H1 (cell line): ENCODE measurements at regions not wholly inside any gene's neighbourhood (a gene's known extent, or its start where the extent isn't known, plus 50 kb on each side); places are given as distances from the start of the nearest gene placed in this dataset.
"Not testable (repeated sequence)": the region's sequence is repeated elsewhere in the genome, so short reads cannot be mapped to it uniquely, and the experiment has no call there.

ENCODE experiments used
- CTCF ChIA-PET: fragments of 300-600 bp; sonication (Branson Sonifier 250); formaldehyde crosslinking; loops from one replicate; lab custom pipeline; 2021; ENCODE audit not compliant: partially characterized antibody; lab: Charles Lee
- POLR2A ChIA-PET: fragments of 300-600 bp; sonication (Branson Sonifier 250); formaldehyde crosslinking; loops from one replicate; lab custom pipeline; 2021; ENCODE audit warnings: inconsistent platforms; ENCODE audit not compliant: partially characterized antibody; lab: Charles Lee
- DNase-seq, 2 experiments: peaks; one replicate each; pipeline versions ENCODE4 v3.0.0 to v3.0.0-alpha.2; 2010 to 2022; ENCODE audit warnings: low spot score in 2 of 2, low read depth in 1 of 2, mixed read lengths in 1 of 2
- FAIRE-seq: peaks from 2 replicates; lab custom pipeline; 2011; peaks lifted over from hg19 to GRCh38; lab: Jason Lieb, UNC
- H2AFZ ChIP-seq: 2 replicates; pipeline ENCODE4 v1.8.1; 2012; ENCODE audit warnings: low read length, inconsistent platforms
- H2AK5ac ChIP-seq: 2 replicates; pipeline ENCODE4 v1.6.1; 2013; ENCODE audit warnings: low read depth, low read length
- H2BK120ac ChIP-seq: replicated peaks from 2 replicates; pipeline ENCODE3; 2013; ENCODE audit warnings: low read depth, low read length, inconsistent platforms
- H2BK12ac ChIP-seq: 2 replicates; pipeline ENCODE4 v1.6.1; 2013; ENCODE audit warnings: low read depth, low read length
- H2BK15ac ChIP-seq: 2 replicates; pipeline ENCODE4 v1.6.1; 2013; ENCODE audit warnings: low read length
- H2BK20ac ChIP-seq: 2 replicates; pipeline ENCODE4 v1.6.1; 2013; ENCODE audit warnings: low read length
- H2BK5ac ChIP-seq: 2 replicates; pipeline ENCODE4 v1.6.1; 2013; ENCODE audit warnings: low read depth, low read length
- H3K14ac ChIP-seq: 2 replicates; pipeline ENCODE4 v1.6.1; 2013; ENCODE audit warnings: inconsistent platforms; ENCODE audit not compliant: insufficient read length
- H3K18ac ChIP-seq: 2 replicates; pipeline ENCODE4 v1.6.1; 2013; ENCODE audit warnings: low read length; ENCODE audit errors: extremely low read depth
- H3K23ac ChIP-seq: 2 replicates; pipeline ENCODE4 v1.6.1; 2013; ENCODE audit warnings: inconsistent platforms; ENCODE audit not compliant: insufficient read length
- H3K23me2 ChIP-seq: 2 replicates; pipeline ENCODE4 v1.6.1; 2013; ENCODE audit warnings: low read depth, low read length
- H3K27ac ChIP-seq: 2 replicates; pipeline ENCODE4 v1.6.1; 2011; ENCODE audit warnings: low read depth, low read length, inconsistent platforms
- H3K27me3 ChIP-seq, 4 experiments: replicated peaks in 1 of 4; 1 replicate in 1 of 4; 2 replicates in 3 of 4; pipeline versions ENCODE4 v1.6.1 to v1.8.1; 2011 to 2013; ENCODE audit warnings: low read length in 3 of 4, mild to moderate bottlenecking in 3 of 4, inconsistent platforms in 2 of 4, mixed read lengths in 2 of 4, moderate library complexity in 1 of 4; ENCODE audit not compliant: control insufficient read depth in 3 of 4, insufficient read depth in 3 of 4; ENCODE audit errors: extremely low read depth in 1 of 4
- H3K36me3 ChIP-seq, 4 experiments: 2 replicates each; pipeline versions ENCODE4 v1.6.1 to v1.8.1; 2011 to 2013; ENCODE audit warnings: mild to moderate bottlenecking in 4 of 4, low read length in 3 of 4, moderate library complexity in 2 of 4, control low read depth in 1 of 4, inconsistent platforms in 1 of 4; ENCODE audit not compliant: insufficient read depth in 4 of 4, control insufficient read depth in 2 of 4
- H3K4ac ChIP-seq: replicated peaks from 2 replicates; pipeline ENCODE3; 2013; ENCODE audit warnings: low read length, low read depth, mixed read lengths, inconsistent platforms; ENCODE audit not compliant: insufficient read length
- H3K4me1 ChIP-seq, 4 experiments: replicated peaks in 1 of 4; 1 replicate in 1 of 4; 2 replicates in 3 of 4; pipeline versions ENCODE4 v1.6.1 to v1.8.1; 2011 to 2013; ENCODE audit warnings: low read length in 3 of 4, inconsistent platforms in 2 of 4, mixed read lengths in 1 of 4; ENCODE audit not compliant: insufficient read depth in 4 of 4, control insufficient read depth in 3 of 4
- H3K4me2 ChIP-seq, 2 experiments: 2 replicates each; pipeline versions ENCODE4 v1.6.1 to v1.8.1; 2011 to 2013; ENCODE audit warnings: low read depth in 2 of 2, low read length in 2 of 2, control low read depth in 1 of 2, inconsistent platforms in 1 of 2, mild to moderate bottlenecking in 1 of 2; ENCODE audit not compliant: insufficient read depth in 1 of 2
- H3K4me3 ChIP-seq, 4 experiments: fragments of 200-600, 300-600 bp in 1 of 4; sonication (generic), shearing (Covaris generic), sonication (Bioruptor Twin) in 1 of 4; 2 replicates each; pipeline versions ENCODE4 v1.5.1 to v1.8.1; 2011 to 2016; ENCODE audit warnings: low read length in 4 of 4, low read depth in 3 of 4, control low read depth in 2 of 4, inconsistent platforms in 2 of 4, mild to moderate bottlenecking in 2 of 4, mixed read lengths in 1 of 4, moderate library complexity in 1 of 4; ENCODE audit not compliant: insufficient read depth in 2 of 4; ENCODE audit errors: extremely low read depth in 1 of 4
- H3K56ac ChIP-seq: replicated peaks from 2 replicates; pipeline ENCODE3; 2013; ENCODE audit warnings: low read depth, mild to moderate bottlenecking, mixed read lengths, low read length, inconsistent platforms; ENCODE audit not compliant: insufficient read length
- H3K79me1 ChIP-seq: 2 replicates; pipeline ENCODE4 v1.6.1; 2013; ENCODE audit warnings: low read depth, low read length, control low read depth
- H3K79me2 ChIP-seq, 2 experiments: 2 replicates each; pipeline versions ENCODE4 v1.6.1 to v1.8.1; 2012 to 2013; ENCODE audit warnings: low read length in 2 of 2, mild to moderate bottlenecking in 2 of 2, inconsistent platforms in 1 of 2; ENCODE audit not compliant: insufficient read depth in 2 of 2, control insufficient read depth in 1 of 2
- H3K9ac ChIP-seq, 4 experiments: replicated peaks in 1 of 4; 1 replicate in 1 of 4; 2 replicates in 3 of 4; pipeline versions ENCODE4 v1.6.1 to v1.8.1; 2011 to 2013; ENCODE audit warnings: low read depth in 3 of 4, low read length in 3 of 4, control low read depth in 2 of 4, mild to moderate bottlenecking in 2 of 4, moderate library complexity in 2 of 4, inconsistent platforms in 1 of 4; ENCODE audit errors: extremely low read depth in 1 of 4
- H3K9me3 ChIP-seq, 2 experiments: 2 replicates each; pipeline versions ENCODE4 v1.6.1 to v1.8.1; 2012 to 2013; ENCODE audit warnings: mild to moderate bottlenecking in 2 of 2, moderate library complexity in 2 of 2, control low read depth in 1 of 2, inconsistent platforms in 1 of 2, low read depth in 1 of 2, low read length in 1 of 2, mixed read lengths in 1 of 2; ENCODE audit not compliant: insufficient read depth in 2 of 2
- H4K20me1 ChIP-seq, 2 experiments: replicated peaks in 1 of 2; 2 replicates each; pipeline versions ENCODE3 to v1.8.1; 2011 to 2013; ENCODE audit warnings: inconsistent platforms in 2 of 2, low read length in 2 of 2, mild to moderate bottlenecking in 1 of 2; ENCODE audit not compliant: insufficient read depth in 2 of 2, control insufficient read depth in 1 of 2
- H4K5ac ChIP-seq: 2 replicates; pipeline ENCODE4 v1.6.1; 2013; ENCODE audit warnings: low read length, low read depth, mixed read lengths, inconsistent platforms; ENCODE audit not compliant: insufficient read length
- H4K8ac ChIP-seq: 2 replicates; pipeline ENCODE4 v1.8.0; 2013; ENCODE audit warnings: mild to moderate bottlenecking, moderate library complexity, low read length, inconsistent platforms; ENCODE audit not compliant: insufficient read depth; ENCODE audit errors: extremely low read depth
- H4K91ac ChIP-seq: replicated peaks from 2 replicates; pipeline ENCODE3; 2013; ENCODE audit warnings: low read length, mixed read lengths, inconsistent platforms; ENCODE audit not compliant: insufficient read length
- WGBS, 2 experiments: shearing (Covaris generic) in 1 of 2; methylation state at CpG; one replicate each; pipeline versions ENCODE4 v1.1.6 to v1.1.7; 2013 to 2015; ENCODE audit warnings: low lambda C conversion rate in 2 of 2, mixed read lengths in 2 of 2, inconsistent platforms in 1 of 2, low coverage in 1 of 2, missing lambda C conversion rate in 1 of 2; ENCODE audit not compliant: insufficient replicate concordance in 2 of 2, insufficient coverage in 1 of 2, insufficient read length in 1 of 2; ENCODE audit errors: extremely low coverage in 1 of 2, missing lambda C conversion rate in 1 of 2; 5-methylcytosine and 5-hydroxymethylcytosine counted together

DNA sequence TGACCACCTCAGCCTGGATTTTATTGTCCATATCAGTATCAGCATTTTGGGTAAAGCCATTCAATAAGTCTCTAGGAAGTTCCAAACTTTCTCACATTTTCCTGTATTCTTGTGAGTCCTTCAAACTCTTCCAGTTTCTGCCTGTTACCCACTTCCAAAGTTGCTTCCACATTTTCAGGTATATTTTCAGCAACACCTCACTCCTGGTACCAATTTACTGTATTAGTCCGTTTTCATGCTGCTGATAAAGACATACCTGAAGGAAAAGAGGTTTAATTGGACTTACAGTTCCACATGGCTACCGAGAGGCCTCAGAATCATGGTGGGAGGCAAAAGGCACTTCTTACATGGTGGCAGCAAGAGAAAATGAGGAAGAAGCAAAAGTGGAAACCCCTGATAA, 69.7 kb upstream of the NAF1 start:
- H3K9me3 ChIP-seq: peaks cover 11 to 16% of the 10 kb centered on the region in 2 experiments; a peak in 2 of 4 replicates
- H3K36me3 ChIP-seq, H3K79me1 ChIP-seq, H2AFZ ChIP-seq, H3K9ac ChIP-seq, H2BK20ac ChIP-seq, H3K4me1 ChIP-seq, H3K56ac ChIP-seq, H2BK120ac ChIP-seq, H4K5ac ChIP-seq, H3K4me3 ChIP-seq, CTCF ChIA-PET, H2BK12ac ChIP-seq, H3K18ac ChIP-seq, H3K27ac ChIP-seq, H2BK5ac ChIP-seq, H3K27me3 ChIP-seq, H4K20me1 ChIP-seq, H3K79me2 ChIP-seq, H3K23ac ChIP-seq, H4K91ac ChIP-seq, H2AK5ac ChIP-seq, H3K23me2 ChIP-seq, H2BK15ac ChIP-seq, H3K4ac ChIP-seq, POLR2A ChIA-PET, H4K8ac ChIP-seq, H3K4me2 ChIP-seq, FAIRE-seq, DNase-seq, H3K14ac ChIP-seq: not testable (repeated sequence)
- WGBS, 2 experiments: 72% methylated on average over 2 of the region's 2 CpGs; no CpG with 5 or more reads in 1 of the 2 experiments
